Hepatocyte (in vitro differentiated cells): ENCODE measurements at regions not wholly inside any gene's neighbourhood (a gene's known extent, or its start where the extent isn't known, plus 50 kb on each side); places are given as distances from the start of the nearest gene placed in this dataset.

Source experiments
- DNase-seq: peaks from one replicate; pipeline ENCODE4 v3.0.0-alpha.2; 2016; ENCODE audit warnings: low spot score
- H2AFZ ChIP-seq: fragments of 200-600 bp; sonication (generic); 2 replicates; pipeline ENCODE4 v1.6.0; 2016; ENCODE audit warnings: antibody characterized with exemption, mild to moderate bottlenecking
- H3K27ac ChIP-seq: fragments of 200-600 bp; sonication (generic); 2 replicates; pipeline ENCODE4 v1.5.1; 2016; ENCODE audit warnings: mild to moderate bottlenecking
- H3K27me3 ChIP-seq: fragments of 200-600 bp; sonication (generic); 2 replicates; pipeline ENCODE4 v1.6.1; 2016
- H3K36me3 ChIP-seq: fragments of 200-600 bp; sonication (generic); replicated peaks from 2 replicates; pipeline ENCODE4 v1.5.1; 2016; ENCODE audit warnings: low read depth; ENCODE audit not compliant: insufficient read depth
- H3K4me1 ChIP-seq: fragments of 200-600 bp; sonication (generic); 2 replicates; pipeline ENCODE4 v1.5.1; 2016; ENCODE audit warnings: mild to moderate bottlenecking, moderate library complexity; ENCODE audit not compliant: insufficient read depth
- H3K4me2 ChIP-seq: fragments of 200-600 bp; sonication (generic); 2 replicates; pipeline ENCODE4 v1.6.0; 2016
- H3K4me3 ChIP-seq: fragments of 200-600 bp; sonication (generic); 2 replicates; pipeline ENCODE4 v1.5.1; 2016; ENCODE audit warnings: mild to moderate bottlenecking
- H3K79me2 ChIP-seq: fragments of 200-600 bp; sonication (generic); 2 replicates; pipeline ENCODE4 v1.6.0; 2017; ENCODE audit warnings: mild to moderate bottlenecking
- H3K9me2 ChIP-seq: fragments of 200-600 bp; sonication (generic); replicated peaks from 2 replicates; pipeline ENCODE4 v1.6.0; 2017; ENCODE audit warnings: mild to moderate bottlenecking; ENCODE audit not compliant: insufficient read depth
- H3K9me3 ChIP-seq: fragments of 200-600 bp; sonication (generic); 2 replicates; pipeline ENCODE4 v1.5.1; 2016; ENCODE audit warnings: low read depth, mild to moderate bottlenecking
- H4K20me1 ChIP-seq: fragments of 200-600 bp; sonication (generic); 2 replicates; pipeline ENCODE4 v1.6.0; 2016; ENCODE audit warnings: mild to moderate bottlenecking; ENCODE audit not compliant: insufficient read depth, poor library complexity, severe bottlenecking
- CTCF ChIP-seq: fragments of 200-600 bp; sonication (generic); IDR thresholded peaks from 2 replicates; pipeline ENCODE4 v1.5.1; 2016; ENCODE audit warnings: antibody characterized with exemption, mild to moderate bottlenecking; ENCODE audit not compliant: poor library complexity
- EZH2 ChIP-seq: fragments of 200-600 bp; sonication (generic); IDR thresholded peaks from 2 replicates; pipeline ENCODE4 v1.6.1; 2016; ENCODE audit warnings: antibody characterized with exemption, mild to moderate bottlenecking, borderline replicate concordance
- EZH2phosphoT487 ChIP-seq: fragments of 200-600 bp; sonication (generic); IDR thresholded peaks from one replicate; pipeline ENCODE4 v1.6.1; 2018; ENCODE audit warnings: antibody characterized with exemption, mild to moderate bottlenecking, low read depth, moderate library complexity; ENCODE audit not compliant: unreplicated experiment, severe bottlenecking
- WGBS: methylation state at CpG from one replicate; pipeline ENCODE4 v1.1.6; 2016; ENCODE audit warnings: low lambda C conversion rate; ENCODE audit errors: missing lambda C conversion rate; 5-methylcytosine and 5-hydroxymethylcytosine counted together

GRCh38 chr10:52540479-52540984 lies 226.5 kb downstream of the DKK1 start:
- H2AFZ ChIP-seq, result no peak overlapping the region
- no peak overlapping the region for H3K4me3 ChIP-seq
- no peak overlapping the region for H3K4me2 ChIP-seq
- H3K79me2 ChIP-seq, result no peaks in the 10 kb centered on the region
- peaks cover 5% of the 10 kb centered on the region for H3K4me1 ChIP-seq
- no peak for DNase-seq
- no peaks in the 10 kb centered on the region for H3K36me3 ChIP-seq
- WGBS, result 26% methylated on average over 2 of the region's 2 CpGs
- H3K27ac ChIP-seq, result peak overlapping the region; percentile 9
- H4K20me1 ChIP-seq, result no peaks in the 10 kb centered on the region
- no peaks in the 10 kb centered on the region for H3K27me3 ChIP-seq
- H3K9me3 ChIP-seq, result no peaks in the 10 kb centered on the region
- TF ChIP-seq EZH2phosphoT487 (no peak), CTCF (no peak), EZH2 (no peak)
- H3K9me2 ChIP-seq, result no peaks in the 10 kb centered on the region

GRCh38 chr10:52541006-52541473 lies 227.0 kb downstream of the DKK1 start:
- no peak overlapping the region for H3K4me3 ChIP-seq
- no peaks in the 10 kb centered on the region for H4K20me1 ChIP-seq
- H3K36me3 ChIP-seq, result no peaks in the 10 kb centered on the region
- H3K4me1 ChIP-seq, result peaks cover 5% of the 10 kb centered on the region
- H2AFZ ChIP-seq, result no peak overlapping the region
- no peaks in the 10 kb centered on the region for H3K79me2 ChIP-seq
- DNase-seq, result no peak
- no peaks in the 10 kb centered on the region for H3K9me2 ChIP-seq
- no peaks in the 10 kb centered on the region for H3K9me3 ChIP-seq
- no peak overlapping the region for H3K4me2 ChIP-seq
- TF ChIP-seq EZH2phosphoT487 (no peak), CTCF (no peak), EZH2 (no peak)
- no peak overlapping the region for H3K27ac ChIP-seq
- 7% methylated on average over 2 of the region's 2 CpGs for WGBS
- no peaks in the 10 kb centered on the region for H3K27me3 ChIP-seq

GRCh38 chr10:52542906-52543305 lies 228.8 kb downstream of the DKK1 start:
- no peaks in the 10 kb centered on the region for H4K20me1 ChIP-seq
- DNase-seq, result no peak
- H3K4me2 ChIP-seq, result no peak overlapping the region
- H3K4me3 ChIP-seq, result no peak overlapping the region
- H3K36me3 ChIP-seq, result no peaks in the 10 kb centered on the region
- peaks cover 5% of the 10 kb centered on the region for H3K4me1 ChIP-seq
- H3K27ac ChIP-seq, result no peak overlapping the region
- H3K9me3 ChIP-seq, result no peaks in the 10 kb centered on the region
- H3K27me3 ChIP-seq, result no peaks in the 10 kb centered on the region
- TF ChIP-seq EZH2 (no peak), CTCF (no peak), EZH2phosphoT487 (no peak)
- no peaks in the 10 kb centered on the region for H3K9me2 ChIP-seq
- no peak overlapping the region for H2AFZ ChIP-seq
- no peaks in the 10 kb centered on the region for H3K79me2 ChIP-seq

GRCh38 chr10:52551046-52551445 lies 221.5 kb downstream of the MBL2 start:
- Histone ChIP-seq H3K27me3 (no peaks in the 10 kb centered on the region), H3K27ac (no peak overlapping the region), H3K79me2 (no peaks in the 10 kb centered on the region), H3K9me3 (no peaks in the 10 kb centered on the region), H3K4me3 (no peak overlapping the region), H4K20me1 (no peaks in the 10 kb centered on the region), H2AFZ (no peak overlapping the region), H3K9me2 (no peaks in the 10 kb centered on the region), H3K4me2 (no peak overlapping the region), H3K4me1 (no peaks in the 10 kb centered on the region), H3K36me3 (no peaks in the 10 kb centered on the region)
- no peak for TF ChIP-seq EZH2phosphoT487
- no peak for TF ChIP-seq EZH2
- no peak for TF ChIP-seq CTCF
- no peak for DNase-seq
